ENCODE measurements at regions not wholly inside any gene's neighbourhood (a gene's known extent, or its start where the extent isn't known, plus 50 kb on each side); places are given as distances from the start of the nearest gene placed in this dataset.
"Not testable (repeated sequence)": the region's sequence is repeated elsewhere in the genome, so short reads cannot be mapped to it uniquely, and the experiment has no call there.

- Mint-ChIP-seq H3K4me1 (peaks cover 6% of the 10 kb centered on the region), H3K9me3 (no peaks in the 10 kb centered on the region), H3K27ac (no peak overlapping the region), H3K36me3 (ENCODE audit: low read depth) (peaks cover 5% of the 10 kb centered on the region), H3K27me3 (no peaks in the 10 kb centered on the region), H3K4me3 (no peak overlapping the region)
- no peak for ATAC-seq (replicated peaks)
Measured at GRCh38 chr6:150773969-150774368, 91.5 kb upstream of the MTHFD1L start.

- Mint-ChIP-seq H3K4me3 (no peak overlapping the region), H3K27me3 (no peaks in the 10 kb centered on the region), H3K4me1 (peaks cover 6% of the 10 kb centered on the region), H3K27ac (no peak overlapping the region), H3K36me3 (ENCODE audit: low read depth) (no peaks in the 10 kb centered on the region), H3K9me3 (no peaks in the 10 kb centered on the region)
- no peak for ATAC-seq (replicated peaks)
Measured at GRCh38 chr6:150775415-150776203, 89.9 kb upstream of the MTHFD1L start.

- H3K27me3 Mint-ChIP-seq = no peaks in the 10 kb centered on the region
- H3K36me3 Mint-ChIP-seq (ENCODE audit: low read depth) = no peaks in the 10 kb centered on the region
- H3K4me3 Mint-ChIP-seq = no peak overlapping the region
- no peak for ATAC-seq (replicated peaks)
- no peaks in the 10 kb centered on the region for H3K9me3 Mint-ChIP-seq
- H3K4me1 Mint-ChIP-seq = peaks cover 6% of the 10 kb centered on the region
- no peak overlapping the region for H3K27ac Mint-ChIP-seq
Measured at GRCh38 chr6:150777736-150778135, 87.8 kb upstream of the MTHFD1L start.

DNA sequence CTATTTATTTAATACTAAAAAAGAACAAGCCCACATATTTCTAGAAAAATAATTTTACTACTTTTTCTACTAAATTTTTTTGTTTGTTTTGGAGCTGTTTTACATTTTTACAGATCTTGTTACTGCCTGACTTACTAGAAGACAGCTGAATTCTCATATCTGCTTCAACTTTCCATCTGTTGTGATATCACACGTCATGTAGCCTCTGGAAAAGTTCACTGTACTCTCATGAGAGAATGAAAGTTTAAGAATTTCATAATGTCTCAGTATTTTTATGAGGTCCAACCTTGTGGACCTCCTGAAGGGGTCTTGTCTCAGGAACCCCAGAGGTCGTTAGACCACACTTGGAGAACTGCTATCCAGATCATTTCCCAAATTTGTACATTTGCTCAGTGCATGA is 81.7 kb upstream of the MTHFD1L start:
- Mint-ChIP-seq H3K9me3 (no peaks in the 10 kb centered on the region), H3K36me3 (ENCODE audit: low read depth) (no peaks in the 10 kb centered on the region), H3K27me3 (no peaks in the 10 kb centered on the region), H3K4me3 (no peak overlapping the region), H3K27ac (no peak overlapping the region), H3K4me1 (no peaks in the 10 kb centered on the region)
- ATAC-seq (replicated peaks) = no peak

DNA sequence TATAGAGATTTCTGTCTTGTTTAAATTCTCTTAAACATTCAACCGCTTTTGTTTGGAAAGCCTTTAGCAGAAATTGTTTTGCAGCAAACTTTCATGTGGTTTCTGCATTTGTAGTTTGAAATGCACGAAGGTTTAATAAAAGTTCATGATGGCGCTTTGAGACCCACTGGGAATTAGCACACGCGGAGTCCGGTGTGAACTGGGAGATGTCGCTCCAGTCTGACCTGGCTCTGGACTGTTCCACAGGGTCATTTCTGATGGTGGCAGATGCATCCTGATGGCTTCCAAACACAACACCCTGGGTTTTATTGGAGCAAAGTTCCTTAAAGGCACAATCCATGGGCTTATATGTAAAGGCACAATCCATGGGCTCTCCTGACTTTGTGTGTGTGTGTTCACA is 78.1 kb upstream of the MTHFD1L start:
- Mint-ChIP-seq H3K4me1 (no peaks in the 10 kb centered on the region), H3K4me3 (no peak overlapping the region), H3K27me3 (no peaks in the 10 kb centered on the region), H3K27ac (no peak overlapping the region), H3K9me3 (no peaks in the 10 kb centered on the region), H3K36me3 (ENCODE audit: low read depth) (no peaks in the 10 kb centered on the region)
- ATAC-seq (replicated peaks) = no peak

DNA sequence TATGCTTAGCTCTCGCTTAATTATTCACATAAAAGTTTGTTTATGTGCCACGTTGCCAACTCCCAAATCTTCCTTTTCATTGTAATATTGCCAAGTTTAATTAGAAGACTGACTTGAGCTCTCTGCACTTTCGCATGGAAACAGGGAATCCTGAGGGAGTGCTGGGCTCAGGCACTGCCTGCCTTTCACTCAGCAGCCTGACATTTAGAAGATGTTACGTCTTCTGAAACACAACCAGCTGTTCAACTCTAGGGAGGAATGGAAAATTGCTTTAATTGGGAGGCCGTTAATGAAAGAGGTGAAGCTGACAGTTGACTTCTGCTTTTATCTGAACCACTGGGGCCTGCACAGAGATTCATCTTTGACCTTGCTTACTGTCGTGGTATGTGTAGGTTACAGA is 77.4 kb upstream of the MTHFD1L start:
- Mint-ChIP-seq H3K9me3 (no peaks in the 10 kb centered on the region), H3K27me3 (no peaks in the 10 kb centered on the region), H3K4me1 (no peaks in the 10 kb centered on the region), H3K27ac (no peak overlapping the region), H3K36me3 (ENCODE audit: low read depth) (no peaks in the 10 kb centered on the region), H3K4me3 (no peak overlapping the region)
- no peak for ATAC-seq (replicated peaks)

DNA sequence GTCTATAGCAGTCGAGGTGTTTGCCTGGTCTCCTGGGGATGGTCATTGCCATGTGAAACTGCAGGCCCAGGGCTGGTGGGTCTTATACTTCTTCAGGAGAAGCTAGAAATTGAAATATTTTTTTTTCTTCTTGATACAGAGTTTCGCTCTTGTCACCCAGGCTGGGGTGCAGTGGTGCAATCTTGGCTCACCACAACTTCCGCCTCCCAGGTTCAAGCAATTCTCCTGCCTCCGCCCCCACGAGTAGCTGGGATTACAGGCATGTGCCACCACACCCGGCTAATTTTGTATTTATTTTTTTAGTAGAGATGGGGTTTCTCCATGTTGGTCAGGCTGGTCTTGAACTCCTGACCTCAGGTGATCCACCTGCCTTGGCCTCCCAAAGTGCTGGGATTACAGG is 75.6 kb upstream of the MTHFD1L start:
- H3K27me3 Mint-ChIP-seq; ATAC-seq (replicated peaks); H3K9me3 Mint-ChIP-seq; H3K4me1 Mint-ChIP-seq; H3K36me3 Mint-ChIP-seq (ENCODE audit: low read depth); H3K4me3 Mint-ChIP-seq; H3K27ac Mint-ChIP-seq: not testable (repeated sequence)

GRCh38 chr6:150791717-150792116 is 73.8 kb upstream of the MTHFD1L start:
- no peaks in the 10 kb centered on the region for H3K36me3 Mint-ChIP-seq (ENCODE audit: low read depth)
- H3K27ac Mint-ChIP-seq = no peak overlapping the region
- no peak for ATAC-seq (replicated peaks)
- no peak overlapping the region for H3K4me3 Mint-ChIP-seq
- no peaks in the 10 kb centered on the region for H3K4me1 Mint-ChIP-seq
- no peaks in the 10 kb centered on the region for H3K9me3 Mint-ChIP-seq
- H3K27me3 Mint-ChIP-seq = no peaks in the 10 kb centered on the region

GRCh38 chr6:150797949-150798348 is 67.6 kb upstream of the MTHFD1L start:
- Mint-ChIP-seq H3K36me3 (ENCODE audit: low read depth) (no peaks in the 10 kb centered on the region), H3K27me3 (no peaks in the 10 kb centered on the region), H3K4me1 (no peaks in the 10 kb centered on the region), H3K27ac (no peak overlapping the region), H3K4me3 (no peak overlapping the region), H3K9me3 (no peaks in the 10 kb centered on the region)
- no peak for ATAC-seq (replicated peaks)

DNA sequence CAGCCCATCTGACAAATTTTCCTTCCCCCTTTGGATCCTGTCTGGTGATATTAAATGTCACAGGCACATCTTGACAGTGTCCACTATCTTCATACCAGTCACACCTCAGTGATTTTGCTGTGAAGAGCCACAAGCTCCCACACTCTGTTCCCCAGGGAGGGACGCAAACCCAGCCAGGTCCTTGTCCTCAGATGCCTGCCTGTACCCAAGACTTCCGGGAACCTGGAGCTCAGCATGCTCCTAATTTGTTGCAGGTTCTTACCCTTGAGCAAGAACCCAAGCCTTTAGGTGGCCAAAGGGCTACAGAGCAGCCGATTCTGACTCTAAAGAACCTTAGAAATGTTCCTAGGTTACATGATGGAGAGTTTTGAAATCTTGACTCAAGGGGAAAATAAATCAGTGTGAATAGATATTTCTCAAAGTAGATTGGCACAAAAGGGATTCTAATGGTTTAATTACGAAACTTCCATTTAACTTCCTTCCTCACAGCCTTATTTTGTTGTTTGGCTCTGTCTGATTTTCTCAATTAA is 66.2 kb upstream of the MTHFD1L start:
- Mint-ChIP-seq H3K27me3 (no peaks in the 10 kb centered on the region), H3K36me3 (ENCODE audit: low read depth) (no peaks in the 10 kb centered on the region), H3K9me3 (no peaks in the 10 kb centered on the region), H3K4me1 (no peaks in the 10 kb centered on the region), H3K27ac (no peak overlapping the region), H3K4me3 (no peak overlapping the region)
- ATAC-seq (replicated peaks) = no peak

- H3K4me1 Mint-ChIP-seq = no peaks in the 10 kb centered on the region
- H3K36me3 Mint-ChIP-seq (ENCODE audit: low read depth) = no peaks in the 10 kb centered on the region
- H3K27me3 Mint-ChIP-seq = no peaks in the 10 kb centered on the region
- no peak overlapping the region for H3K4me3 Mint-ChIP-seq
- no peak overlapping the region for H3K27ac Mint-ChIP-seq
- no peak for ATAC-seq (replicated peaks)
- H3K9me3 Mint-ChIP-seq = no peaks in the 10 kb centered on the region
Measured at GRCh38 chr6:150800674-150801314, 64.7 kb upstream of the MTHFD1L start.

- Mint-ChIP-seq H3K36me3 (ENCODE audit: low read depth) (peaks cover 3% of the 10 kb centered on the region), H3K4me1 (peaks cover 2% of the 10 kb centered on the region), H3K9me3 (no peaks in the 10 kb centered on the region), H3K27me3 (peaks cover 4% of the 10 kb centered on the region), H3K27ac (no peak overlapping the region), H3K4me3 (no peak overlapping the region)
- ATAC-seq (replicated peaks) = no peak
Measured at GRCh38 chr6:150806790-150807189, 58.7 kb upstream of the MTHFD1L start.

- peak; percentile 85 for ATAC-seq (replicated peaks)
- peaks cover 29% of the 10 kb centered on the region for H3K4me1 Mint-ChIP-seq
- peak overlapping the region; percentile 59 for H3K4me3 Mint-ChIP-seq
- H3K36me3 Mint-ChIP-seq (ENCODE audit: low read depth) = peaks cover 5% of the 10 kb centered on the region
- peaks cover 13% of the 10 kb centered on the region for H3K27me3 Mint-ChIP-seq
- no peaks in the 10 kb centered on the region for H3K9me3 Mint-ChIP-seq
- H3K27ac Mint-ChIP-seq = peak overlapping the region; percentile 96
Measured at GRCh38 chr6:150813319-150813992, 52.0 kb upstream of the MTHFD1L start.

GRCh38 chr6:150813993-150814359 is 51.5 kb upstream of the MTHFD1L start:
- H3K27ac Mint-ChIP-seq = peak overlapping the region; percentile 96
- H3K36me3 Mint-ChIP-seq (ENCODE audit: low read depth) = peaks cover 5% of the 10 kb centered on the region
- peak; percentile 76 for ATAC-seq (replicated peaks)
- H3K4me3 Mint-ChIP-seq = peak overlapping the region; percentile 59
- H3K27me3 Mint-ChIP-seq = peaks cover 13% of the 10 kb centered on the region
- H3K9me3 Mint-ChIP-seq = no peaks in the 10 kb centered on the region
- peaks cover 29% of the 10 kb centered on the region for H3K4me1 Mint-ChIP-seq

Measured in activated T-helper 17 cell treated with anti-CD3 and anti-CD28 coated beads, Interleukin-2, amount 50 U/mL, for 72 hours (primary cell).